Suppressor macrophage (primary cell): ENCODE measurements at regions not wholly inside any gene's neighbourhood (a gene's known extent, or its start where the extent isn't known, plus 50 kb on each side); places are given as distances from the start of the nearest gene placed in this dataset.
"Not testable (repeated sequence)": the region's sequence is repeated elsewhere in the genome, so short reads cannot be mapped to it uniquely, and the experiment has no call there.

Experiments
- DNase-seq, 4 experiments: peaks; one replicate each; pipeline ENCODE4 v3.0.0-alpha.2; 2020 to 2022

DNA sequence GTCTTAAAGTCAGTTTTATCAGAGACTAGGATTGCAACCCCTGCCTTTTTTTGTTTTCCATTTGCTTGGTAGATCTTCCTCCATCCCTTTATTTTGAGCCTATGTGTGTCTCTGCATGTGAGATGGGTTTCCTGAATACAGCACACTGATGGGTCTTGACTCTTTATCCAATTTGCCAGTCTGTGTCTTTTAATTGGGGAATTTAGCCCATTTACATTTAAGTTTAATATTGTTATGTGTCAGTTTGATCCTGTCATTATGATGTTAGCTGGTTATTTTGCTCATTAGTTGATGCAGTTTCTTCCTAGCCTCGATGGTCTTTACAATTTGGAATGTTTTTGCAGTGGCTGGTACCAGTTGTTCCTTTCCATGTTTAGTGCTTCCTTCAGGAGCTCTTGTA, 93.3 kb upstream of the GALNT18 start:
- not testable (repeated sequence) for DNase-seq

DNA sequence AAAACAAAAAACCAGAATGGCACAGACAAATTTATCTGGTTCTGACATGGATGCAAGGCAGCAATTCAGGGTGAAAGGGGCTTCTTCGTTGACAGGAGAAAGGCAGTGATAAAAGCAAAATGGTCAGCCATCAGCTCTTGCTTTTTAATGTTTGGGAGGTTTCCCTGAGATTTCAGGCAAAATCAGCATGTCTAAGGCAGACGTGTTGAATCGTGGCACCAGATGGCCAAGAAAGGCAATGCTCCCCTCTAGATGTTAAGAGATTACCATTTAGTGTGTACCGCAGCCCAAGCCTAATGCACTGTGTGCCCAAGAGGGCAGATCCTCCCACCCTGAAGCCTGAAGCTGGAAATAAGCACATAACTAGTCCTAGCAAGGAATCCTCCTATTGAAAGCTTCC, 88.8 kb upstream of the GALNT18 start:
- no peak for DNase-seq

DNA sequence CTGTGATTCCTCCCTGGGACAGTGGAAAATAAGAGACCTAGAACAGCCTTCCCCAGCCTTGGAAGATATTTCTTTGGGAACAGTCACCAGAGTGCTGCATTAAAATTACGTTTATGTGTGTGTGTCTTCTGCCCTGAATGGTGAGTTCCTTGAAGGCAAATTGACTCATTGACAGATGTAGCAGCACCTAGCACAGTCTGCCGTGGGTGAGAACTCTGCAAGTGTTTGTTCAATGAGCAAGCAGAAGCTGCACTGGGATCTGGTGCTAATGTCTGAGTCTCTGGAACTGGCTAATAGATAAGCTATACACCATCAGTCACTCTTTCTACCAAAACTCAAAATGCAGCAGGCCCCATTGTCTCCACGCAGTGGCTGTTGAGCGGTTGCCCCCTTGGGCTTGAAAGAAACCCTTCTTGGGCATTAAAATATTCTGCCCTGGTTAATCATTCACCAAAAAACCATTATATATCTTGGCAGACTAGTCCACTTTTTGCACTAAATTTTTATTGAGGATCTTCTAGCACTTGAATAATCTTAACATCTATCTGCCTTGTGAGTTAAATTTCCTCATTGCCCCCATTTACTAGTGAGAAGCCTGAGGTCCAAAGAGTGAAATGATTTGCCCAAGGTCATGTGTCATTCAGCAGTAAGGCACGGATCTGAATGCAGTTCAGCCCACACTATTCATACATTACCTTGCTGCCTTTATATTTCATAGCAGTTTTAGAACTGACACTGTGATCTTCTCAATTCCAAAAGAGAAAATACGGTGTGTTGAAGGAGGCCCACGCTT, 87.8 kb upstream of the GALNT18 start:
- DNase-seq: no peak

DNA sequence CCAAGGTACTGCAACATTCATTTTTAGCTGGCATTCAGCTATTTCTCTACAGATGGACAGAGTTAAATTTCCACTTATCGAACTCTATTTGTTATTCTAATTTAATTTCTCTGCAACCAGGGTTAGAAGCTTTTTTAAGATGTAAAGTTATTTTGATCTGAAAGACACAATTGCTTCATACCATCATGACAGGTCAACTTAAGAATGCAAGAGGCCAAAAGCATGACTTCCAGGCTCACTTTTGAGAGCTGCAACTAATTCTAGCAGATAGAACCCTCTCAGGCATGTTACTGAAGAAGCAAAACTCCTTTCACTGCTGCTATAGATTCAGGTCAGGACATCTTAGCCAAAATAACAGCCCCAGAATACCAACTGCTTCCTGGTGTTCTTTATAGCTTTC, 86.5 kb upstream of the GALNT18 start:
- DNase-seq: no peak

DNA sequence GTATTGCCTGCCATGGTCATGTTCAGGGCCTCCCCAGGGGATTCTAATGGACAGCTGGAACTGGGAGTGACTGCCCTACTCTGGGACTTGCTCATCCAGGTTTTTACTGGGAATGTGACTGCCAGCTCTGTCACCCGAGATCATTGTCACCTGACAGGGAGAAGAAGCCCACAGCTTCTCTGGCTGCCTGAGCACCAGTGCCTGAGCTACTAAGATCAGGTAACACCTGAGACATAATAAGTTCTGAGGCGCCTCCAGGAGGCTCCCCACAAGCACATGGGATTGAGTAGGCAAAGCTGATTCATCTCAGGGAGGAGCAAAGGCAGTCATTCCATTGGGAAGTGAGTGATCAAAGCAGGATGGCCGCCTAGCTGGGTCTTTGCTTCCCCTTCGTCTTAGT, 84.2 kb upstream of the GALNT18 start:
- DNase-seq: no peak

DNA sequence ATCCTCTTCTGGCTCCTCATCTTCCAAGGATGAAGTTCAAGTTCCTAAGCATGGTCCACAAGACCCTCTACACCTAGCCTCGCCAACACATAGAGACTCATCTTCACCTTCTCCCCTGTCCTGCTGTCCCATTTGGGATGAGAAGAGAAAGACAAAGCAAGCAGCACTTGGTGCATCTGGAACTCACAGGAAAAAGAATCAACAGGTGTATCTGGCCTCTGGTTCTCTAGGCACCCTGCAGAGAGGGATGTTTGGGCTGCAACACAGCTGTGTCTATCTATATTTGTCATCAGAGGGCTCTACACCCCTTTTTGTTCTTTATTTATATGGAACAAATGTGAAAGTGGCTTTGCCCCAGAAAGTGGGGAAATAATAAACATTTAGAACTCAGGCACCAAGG, 82.1 kb upstream of the GALNT18 start:
- no peak for DNase-seq

DNA sequence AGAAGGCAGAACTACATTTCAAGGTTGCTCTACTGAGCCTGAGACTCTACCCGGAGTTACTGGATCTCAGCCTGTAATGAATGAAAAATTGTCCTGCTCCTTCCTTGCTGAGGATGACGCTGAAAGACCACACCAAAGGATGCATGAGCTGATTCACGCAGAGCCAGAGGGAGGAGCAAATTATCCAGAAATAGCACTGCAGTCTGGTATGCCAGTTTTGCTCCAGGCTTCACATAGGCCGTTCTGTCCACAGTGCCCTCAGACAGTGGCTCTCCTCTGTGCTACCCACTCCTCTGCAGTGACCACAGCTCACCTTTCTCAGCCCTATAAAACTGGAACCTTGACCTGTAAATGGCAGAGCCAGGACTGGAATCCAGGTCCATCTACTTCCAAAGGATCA, 79.3 kb upstream of the GALNT18 start:
- no peak for DNase-seq

DNA sequence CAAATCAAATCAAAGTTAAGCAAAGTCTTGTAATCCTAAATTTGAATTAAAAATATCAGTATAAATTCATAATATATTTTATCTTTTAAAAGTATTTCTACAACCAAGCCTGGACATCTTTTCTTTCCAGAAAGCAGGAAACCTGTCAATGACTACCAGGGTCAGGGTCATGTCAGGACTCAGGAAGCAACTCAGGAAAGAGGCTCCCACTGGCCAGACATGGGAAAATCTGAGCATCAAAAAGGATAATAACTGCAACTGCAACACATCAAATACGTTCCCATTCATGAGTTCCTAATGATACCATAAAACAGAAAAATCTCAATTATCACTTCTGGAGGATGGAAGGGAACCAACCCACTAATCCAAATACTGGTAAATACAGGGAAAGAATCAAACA, 76.0 kb upstream of the GALNT18 start:
- DNase-seq: no peak

DNA sequence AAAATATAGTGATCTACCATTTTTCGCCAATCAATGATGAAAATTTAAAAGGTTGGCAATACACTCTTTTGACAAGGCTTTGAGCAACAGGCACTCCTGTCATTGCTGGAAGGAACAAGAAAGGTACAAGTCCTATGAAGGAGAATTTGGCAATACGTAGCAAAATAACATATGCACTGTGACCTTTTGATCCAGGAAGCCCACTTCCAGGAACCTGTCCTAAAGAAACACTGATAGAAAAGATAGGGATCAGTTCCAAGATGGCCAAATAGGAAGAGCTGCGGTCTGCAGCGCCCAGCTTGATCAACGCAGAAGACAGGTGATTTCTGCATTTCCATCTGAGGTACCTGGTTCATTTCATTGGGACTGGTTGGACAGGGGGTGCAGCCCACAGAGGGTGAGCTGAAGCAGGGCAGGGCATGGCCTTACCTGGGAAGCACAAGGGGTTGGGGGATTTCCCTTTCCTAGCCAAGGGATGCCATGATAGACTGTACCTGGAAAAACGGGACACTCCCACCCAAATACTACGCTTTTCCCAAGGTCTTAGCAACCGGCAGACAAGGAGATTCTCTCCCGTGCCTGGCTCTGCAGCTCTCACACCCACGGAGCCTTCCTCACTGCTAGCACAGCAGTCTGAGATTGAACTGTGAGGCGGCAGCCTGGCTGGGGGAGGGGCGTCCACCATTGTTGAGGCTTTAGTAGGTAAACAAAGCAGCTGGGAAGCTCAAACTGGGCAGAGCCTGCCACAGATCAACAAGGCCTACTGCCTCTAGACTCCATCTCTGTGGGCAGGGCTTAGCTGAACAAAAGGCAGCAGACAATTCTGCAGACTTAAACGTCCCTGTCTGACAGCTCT, 69.7 kb upstream of the GALNT18 start:
- no peak for DNase-seq

DNA sequence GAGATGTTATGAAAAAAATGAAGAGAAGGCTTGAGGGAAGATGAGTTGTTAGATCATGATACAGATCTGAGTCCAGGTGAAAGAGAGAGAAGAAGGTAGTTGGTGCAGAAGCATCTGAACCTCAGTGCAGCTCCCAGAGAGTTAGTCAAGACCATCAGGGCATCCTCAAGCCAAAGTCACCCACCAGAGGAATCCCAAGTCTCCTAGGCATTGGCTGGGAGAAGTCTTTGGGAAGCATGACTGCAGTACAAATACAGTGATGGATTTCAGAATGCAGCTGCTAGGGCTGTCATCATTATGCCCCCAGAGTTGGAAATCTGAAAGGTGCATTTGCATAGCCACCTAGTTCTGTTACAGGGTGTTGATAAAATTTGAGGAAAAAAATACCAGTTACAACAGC, 59.7 kb upstream of the GALNT18 start:
- DNase-seq: no peak

DNA sequence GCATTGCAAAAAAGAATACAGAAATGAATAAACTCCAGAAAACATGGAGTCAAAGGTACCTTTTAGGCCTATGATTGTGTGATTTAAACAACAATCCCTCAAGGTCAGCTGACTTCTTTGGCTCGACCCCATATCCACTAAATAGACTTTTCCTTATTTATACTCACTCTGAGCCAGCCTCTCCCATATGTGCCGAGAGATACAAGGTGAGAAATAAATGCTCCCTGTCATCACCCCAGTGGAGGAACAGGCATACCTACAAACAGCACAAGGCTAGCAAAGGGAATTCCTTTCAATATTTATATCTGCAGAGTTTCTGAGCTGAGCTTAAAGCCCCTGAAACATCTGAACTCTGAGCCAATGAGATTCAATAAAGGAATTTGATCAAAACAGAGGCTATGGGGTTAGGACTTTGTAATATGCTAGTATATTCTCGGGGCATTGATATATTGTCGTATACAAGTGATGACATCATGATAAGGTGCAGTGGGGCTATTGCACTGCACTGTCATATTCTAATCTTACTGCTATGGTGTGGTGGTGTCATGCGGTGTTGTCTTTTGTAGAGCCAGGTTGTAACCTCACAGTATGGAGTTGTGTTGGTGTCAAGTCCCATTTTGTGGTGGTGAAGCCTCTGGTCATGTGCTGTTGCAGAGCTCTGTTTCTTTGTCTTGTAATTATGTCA, 56.0 kb upstream of the GALNT18 start:
- no peak for DNase-seq

DNA sequence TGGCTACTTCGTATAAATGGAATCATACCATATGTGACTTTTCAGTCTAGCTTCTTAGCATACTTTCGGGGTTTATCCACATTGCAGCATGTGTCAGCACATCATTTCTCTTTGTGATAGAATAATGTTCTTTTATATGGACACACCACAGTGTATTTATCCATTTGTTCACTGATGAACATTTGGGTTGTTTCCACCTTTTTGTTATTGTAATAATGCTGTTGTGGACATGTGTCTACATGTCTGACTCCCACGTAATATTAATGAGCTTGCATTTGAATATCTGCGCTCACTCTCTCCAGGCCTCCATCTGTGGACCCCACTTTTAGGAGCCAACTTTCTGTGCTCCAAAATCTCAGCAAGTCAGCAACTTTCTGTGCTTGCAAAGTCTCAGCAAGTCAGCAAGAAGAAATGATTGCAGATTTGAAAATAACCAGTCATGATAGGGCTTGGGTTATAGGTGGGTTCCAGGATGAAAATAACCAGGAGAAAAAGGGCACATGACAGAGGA, 53.9 kb upstream of the GALNT18 start:
- no peak for DNase-seq

DNA sequence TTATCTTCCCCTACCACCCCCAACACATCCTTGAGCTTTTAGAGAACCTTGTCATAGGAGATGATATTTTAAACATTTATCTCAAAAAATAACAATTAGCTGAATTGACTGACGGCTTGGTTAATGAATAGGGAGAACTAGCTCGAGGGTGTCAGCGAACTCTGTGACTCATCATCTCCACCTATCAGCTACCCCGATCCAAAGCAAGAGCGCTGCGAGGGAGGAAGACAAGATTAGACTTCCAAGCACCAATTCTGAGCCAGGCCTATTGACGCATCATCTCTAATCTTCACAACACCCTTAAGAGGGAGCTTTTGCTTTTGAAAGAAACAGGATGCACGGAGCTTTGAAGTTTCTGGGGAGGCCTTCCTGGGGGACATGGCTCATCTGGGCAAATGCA, 51.0 kb upstream of the GALNT18 start:
- no peak for DNase-seq

DNA sequence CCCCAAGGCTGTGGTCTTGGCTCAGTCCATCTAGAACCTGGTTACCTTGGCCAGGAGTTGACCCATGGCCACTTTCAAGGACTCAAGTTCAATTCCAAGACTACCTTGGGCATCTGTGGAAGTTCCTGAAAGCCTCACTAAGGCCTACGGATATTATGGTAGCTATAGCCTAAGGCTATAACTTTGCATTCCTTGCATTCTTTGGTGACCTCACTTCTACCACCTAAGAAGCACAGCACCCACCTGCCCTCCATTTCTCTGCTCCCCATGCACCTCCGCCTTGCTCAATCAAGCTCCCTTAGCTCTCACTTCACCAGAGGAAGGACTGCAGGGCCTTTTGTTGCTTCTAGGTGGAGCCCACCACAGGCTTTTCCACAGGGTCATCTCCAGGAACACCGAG, 50.3 kb upstream of the GALNT18 start:
- no peak for DNase-seq
